HCT116 (cell line): ENCODE measurements at regions not wholly inside any gene's neighbourhood (a gene's known extent, or its start where the extent isn't known, plus 50 kb on each side); places are given as distances from the start of the nearest gene placed in this dataset.

Source experiments
- ATAC-seq: fragments of 200-7000 bp; cut with Tn5 transposase; 2 replicates; pipeline ENCODE4 v1.9.1; 2020; ENCODE audit warnings: mild to moderate bottlenecking, moderate library complexity
- BruUV-seq: library from RNA; stranded (reverse); fragments of 400-500 nt; replicated peaks from 2 replicates; lab custom pipeline; 2021; lab: Mats Ljungman, UMichigan
- CTCF ChIA-PET: fragments of 300-600 bp; sonication (Branson Sonifier 250); formaldehyde crosslinking; loops from one replicate; lab custom pipeline; 2021; ENCODE audit warnings: antibody characterized with exemption; lab: Charles Lee
- POLR2A ChIA-PET: fragments of 300-600, 350-600 bp; sonication (Branson Sonifier 250); formaldehyde crosslinking; loops from one replicate; lab custom pipeline; 2021; ENCODE audit warnings: antibody characterized with exemption; lab: Charles Lee
- RAD21 ChIA-PET, 2 experiments: fragments of 300-600 bp; sonication (Branson Sonifier 250); formaldehyde crosslinking; loops; one replicate each; lab custom pipeline; 2023; ENCODE audit warnings: low total read pairs in 2 of 2; ENCODE audit not compliant: uncharacterized antibody in 2 of 2, unreplicated experiment in 2 of 2, low non-redundant PET in 1 of 2; lab: Charles Lee
- DNase-seq: peaks from one replicate; pipeline ENCODE4 v3.0.0-alpha.2; 2010; ENCODE audit warnings: low read depth, low spot score
- H2AFZ ChIP-seq: fragments of 200-600 bp; shearing (Covaris generic), sonication (generic); 2 replicates; pipeline ENCODE4 v1.6.1; 2017; ENCODE audit warnings: low read depth, mixed run types, mixed read lengths, antibody characterized with exemption, low read length; ENCODE audit not compliant: poor library complexity, severe bottlenecking
- H3K27ac ChIP-seq: 2 replicates; pipeline ENCODE4 v1.5.1; 2012; ENCODE audit warnings: low read depth, low read length
- H3K27me3 ChIP-seq: fragments of 200-600 bp; sonication (generic); 2 replicates; pipeline ENCODE4 v1.6.1; 2016; ENCODE audit warnings: mixed run types, low read length, mixed read lengths; ENCODE audit not compliant: insufficient read depth
- H3K36me3 ChIP-seq, 2 experiments: fragments of 200-500 bp in 1 of 2; fragments of 200-600 bp in 1 of 2; sonication (Bioruptor generic) in 1 of 2; sonication (generic) in 1 of 2; 2 replicates each; pipeline versions ENCODE4 v1.5.1 to v1.6.1; 2014 to 2016; ENCODE audit warnings: low read length in 2 of 2, inconsistent platforms in 1 of 2, mixed read lengths in 1 of 2, mixed run types in 1 of 2; ENCODE audit not compliant: insufficient read depth in 2 of 2, control insufficient read depth in 1 of 2
- H3K4me1 ChIP-seq, 2 experiments: fragments of 200-600 bp in 1 of 2; sonication (generic) in 1 of 2; 2 replicates each; pipeline versions ENCODE4 v1.5.1 to v1.6.1; 2012 to 2017; ENCODE audit warnings: low read length in 2 of 2, inconsistent platforms in 1 of 2, mild to moderate bottlenecking in 1 of 2, mixed read lengths in 1 of 2, mixed run types in 1 of 2, moderate library complexity in 1 of 2; ENCODE audit not compliant: insufficient read depth in 2 of 2, control insufficient read depth in 1 of 2
- H3K4me2 ChIP-seq: fragments of 200-600 bp; sonication (generic); 2 replicates; pipeline ENCODE4 v1.6.1; 2017; ENCODE audit warnings: mixed run types, low read length, mixed read lengths
- H3K4me3 ChIP-seq, 2 experiments: fragments of 200-600 bp in 1 of 2; sonication (generic) in 1 of 2; replicated peaks in 1 of 2; 2 replicates each; pipeline ENCODE4 v1.5.1; 2011 to 2016; ENCODE audit warnings: low read length in 2 of 2, control low read depth in 1 of 2, low read depth in 1 of 2, mild to moderate bottlenecking in 1 of 2, mixed read lengths in 1 of 2, mixed run types in 1 of 2
- H3K79me2 ChIP-seq: fragments of 200-600 bp; sonication (generic); 2 replicates; pipeline ENCODE4 v1.6.1; 2017; ENCODE audit warnings: mild to moderate bottlenecking, mixed run types, low read length, moderate library complexity, mixed read lengths; ENCODE audit not compliant: insufficient read depth
- H3K9ac ChIP-seq: fragments of 200-600 bp; sonication (generic); 2 replicates; pipeline ENCODE4 v1.6.1; 2016; ENCODE audit warnings: low read length, mixed read lengths
- H3K9me2 ChIP-seq: fragments of 200-600 bp; sonication (generic), shearing (Covaris generic); 2 replicates; pipeline ENCODE4 v1.6.1; 2017; ENCODE audit warnings: mixed run types, mild to moderate bottlenecking, moderate library complexity; ENCODE audit not compliant: insufficient read depth
- H3K9me3 ChIP-seq, 2 experiments: fragments of 200-500 bp in 1 of 2; fragments of 200-600 bp in 1 of 2; sonication (Bioruptor generic) in 1 of 2; sonication (generic) in 1 of 2; 2 replicates each; pipeline ENCODE4 v1.6.1; 2014 to 2017; ENCODE audit warnings: low read length in 2 of 2, mixed read lengths in 2 of 2, inconsistent platforms in 1 of 2, low read depth in 1 of 2, mild to moderate bottlenecking in 1 of 2, mixed run types in 1 of 2, moderate library complexity in 1 of 2; ENCODE audit not compliant: control insufficient read depth in 1 of 2, insufficient read depth in 1 of 2
- H4K20me1 ChIP-seq: fragments of 200-600 bp; sonication (generic), shearing (Covaris generic); 2 replicates; pipeline ENCODE4 v1.6.1; 2017; ENCODE audit warnings: mixed run types, mild to moderate bottlenecking, moderate library complexity; ENCODE audit not compliant: insufficient read depth
- CEBPB ChIP-seq: IDR thresholded peaks from 2 replicates; pipeline ENCODE4 v1.6.1; 2012; ENCODE audit warnings: low read depth
- ELF1 ChIP-seq: IDR thresholded peaks from 2 replicates; pipeline ENCODE4 v1.6.1; 2012; ENCODE audit warnings: low read depth, borderline replicate concordance
- EZH2 ChIP-seq: fragments of 200-600 bp; sonication (generic); IDR thresholded peaks from 2 replicates; pipeline ENCODE4 v1.6.1; 2017; ENCODE audit warnings: antibody characterized with exemption, mixed run types
- SP1 ChIP-seq: IDR thresholded peaks from 2 replicates; pipeline ENCODE4 v1.6.1; 2012; ENCODE audit warnings: low read depth
- intact Hi-C: fragments of 100-400 bp; cut with micrococcal nuclease; formaldehyde crosslinking; loops from 2 replicates; pipeline ENCODE4 v1.10.0; 2022
- TF ChIP-seq, protein P1 (sequence below): IDR thresholded peaks from 2 replicates; pipeline ENCODE4 v1.6.1; 2012
- TF ChIP-seq, protein P2 (sequence below): IDR thresholded peaks from 2 replicates; pipeline ENCODE4 v1.6.1; 2012
- TF ChIP-seq, protein P3 (sequence below), 3 experiments: fragments of 200-600 bp in 1 of 3; sonication (generic) in 1 of 3; IDR thresholded peaks in 2 of 3; conservative IDR thresholded peaks in 1 of 3; 2 replicates each; pipeline ENCODE4 v1.5.1; 2012 to 2017; ENCODE audit warnings: low read depth in 2 of 3, low read length in 2 of 3, antibody characterized with exemption in 1 of 3, borderline replicate concordance in 1 of 3, control low read depth in 1 of 3, mild to moderate bottlenecking in 1 of 3, mixed read lengths in 1 of 3, mixed run types in 1 of 3, moderate library complexity in 1 of 3; ENCODE audit not compliant: insufficient read depth in 1 of 3

DNA sequence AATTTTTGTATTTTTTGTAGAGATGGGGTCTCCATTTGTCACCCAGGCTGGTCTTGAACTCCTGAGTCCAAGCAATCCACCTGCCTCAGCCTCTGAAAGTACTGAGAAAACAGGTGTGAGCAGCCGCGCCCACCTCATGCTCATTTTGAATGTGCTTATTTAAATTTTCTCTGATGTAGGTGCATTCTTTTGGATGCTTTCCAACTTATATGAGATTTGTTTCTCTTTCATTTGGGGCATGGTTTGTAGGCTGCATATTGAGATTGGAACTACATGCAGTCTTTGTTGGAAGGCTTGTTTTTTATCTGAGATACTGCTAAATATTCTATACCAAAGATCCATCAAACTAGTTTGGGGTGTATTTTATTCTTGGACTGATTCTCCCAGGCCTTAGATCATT is 81.0 kb upstream of the IVNS1ABP start (continued):
- TF ChIP-seq, protein P1, sequence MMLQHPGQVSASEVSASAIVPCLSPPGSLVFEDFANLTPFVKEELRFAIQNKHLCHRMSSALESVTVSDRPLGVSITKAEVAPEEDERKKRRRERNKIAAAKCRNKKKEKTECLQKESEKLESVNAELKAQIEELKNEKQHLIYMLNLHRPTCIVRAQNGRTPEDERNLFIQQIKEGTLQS, result no peak

DNA sequence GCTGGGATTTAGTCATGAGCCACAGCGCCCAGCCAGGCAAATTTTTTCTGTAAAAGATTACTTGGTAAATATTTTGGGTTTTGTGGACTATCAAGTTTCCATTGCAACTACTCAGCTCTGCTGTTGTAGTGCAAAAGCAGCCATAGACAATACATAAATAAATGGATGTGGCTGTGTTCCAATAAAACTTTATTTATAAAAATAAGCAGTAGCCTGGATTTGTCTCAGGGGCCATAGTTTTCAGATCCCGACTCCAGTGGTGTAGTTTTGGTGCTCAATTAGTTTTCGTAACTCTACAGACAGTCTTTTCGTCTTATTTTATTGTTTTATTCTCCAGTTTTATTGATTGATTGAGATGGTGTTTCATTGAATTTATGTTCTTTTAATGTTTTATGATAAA is 80.1 kb upstream of the IVNS1ABP start:
- H3K27me3 ChIP-seq, result no peaks in the 10 kb centered on the region
- ChIA-PET POLR2A (no interaction called here), CTCF (no interaction called here), RAD21 (no interaction called here)
- TF ChIP-seq CEBPB (no peak), ELF1 (no peak), EZH2 (no peak), SP1 (no peak)
- TF ChIP-seq, protein P2, sequence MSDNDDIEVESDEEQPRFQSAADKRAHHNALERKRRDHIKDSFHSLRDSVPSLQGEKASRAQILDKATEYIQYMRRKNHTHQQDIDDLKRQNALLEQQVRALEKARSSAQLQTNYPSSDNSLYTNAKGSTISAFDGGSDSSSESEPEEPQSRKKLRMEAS, result no peak
- TF ChIP-seq, protein P3, sequence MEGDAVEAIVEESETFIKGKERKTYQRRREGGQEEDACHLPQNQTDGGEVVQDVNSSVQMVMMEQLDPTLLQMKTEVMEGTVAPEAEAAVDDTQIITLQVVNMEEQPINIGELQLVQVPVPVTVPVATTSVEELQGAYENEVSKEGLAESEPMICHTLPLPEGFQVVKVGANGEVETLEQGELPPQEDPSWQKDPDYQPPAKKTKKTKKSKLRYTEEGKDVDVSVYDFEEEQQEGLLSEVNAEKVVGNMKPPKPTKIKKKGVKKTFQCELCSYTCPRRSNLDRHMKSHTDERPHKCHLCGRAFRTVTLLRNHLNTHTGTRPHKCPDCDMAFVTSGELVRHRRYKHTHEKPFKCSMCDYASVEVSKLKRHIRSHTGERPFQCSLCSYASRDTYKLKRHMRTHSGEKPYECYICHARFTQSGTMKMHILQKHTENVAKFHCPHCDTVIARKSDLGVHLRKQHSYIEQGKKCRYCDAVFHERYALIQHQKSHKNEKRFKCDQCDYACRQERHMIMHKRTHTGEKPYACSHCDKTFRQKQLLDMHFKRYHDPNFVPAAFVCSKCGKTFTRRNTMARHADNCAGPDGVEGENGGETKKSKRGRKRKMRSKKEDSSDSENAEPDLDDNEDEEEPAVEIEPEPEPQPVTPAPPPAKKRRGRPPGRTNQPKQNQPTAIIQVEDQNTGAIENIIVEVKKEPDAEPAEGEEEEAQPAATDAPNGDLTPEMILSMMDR (IDR thresholded peaks at IDR 0.05 in 2 of 3, conservative IDR thresholded peaks at IDR 0.05 in 1 of 3; ENCODE audit: borderline replicate concordance in 1 of 3, insufficient read depth in 1 of 3, low read depth in 2 of 3, low read length in 2 of 3), result no peak
- ATAC-seq, result no peak
- peaks cover 2% of the 10 kb centered on the region; the same call in 1 of the 2 replicates for H3K9me2 ChIP-seq
- no peak overlapping the region for H3K4me2 ChIP-seq
- intact Hi-C loops, result no loop called here
- H3K4me1 ChIP-seq, result no peaks in the 10 kb centered on the region
- no peak for DNase-seq
- H3K79me2 ChIP-seq, result no peaks in the 10 kb centered on the region
- H3K4me3 ChIP-seq, result no peak overlapping the region
- H3K9me3 ChIP-seq, result no peaks in the 10 kb centered on the region
- no peak overlapping the region for H2AFZ ChIP-seq
- H3K27ac ChIP-seq, result no peak overlapping the region
- no peak overlapping the region for H3K9ac ChIP-seq
- BruUV-seq, result no TSS peak
- no peaks in the 10 kb centered on the region for H4K20me1 ChIP-seq
- no peaks in the 10 kb centered on the region for H3K36me3 ChIP-seq
